ENCODE measurements at regions not wholly inside any gene's neighbourhood (a gene's known extent, or its start where the extent isn't known, plus 50 kb on each side); places are given as distances from the start of the nearest gene placed in this dataset.

DNA sequence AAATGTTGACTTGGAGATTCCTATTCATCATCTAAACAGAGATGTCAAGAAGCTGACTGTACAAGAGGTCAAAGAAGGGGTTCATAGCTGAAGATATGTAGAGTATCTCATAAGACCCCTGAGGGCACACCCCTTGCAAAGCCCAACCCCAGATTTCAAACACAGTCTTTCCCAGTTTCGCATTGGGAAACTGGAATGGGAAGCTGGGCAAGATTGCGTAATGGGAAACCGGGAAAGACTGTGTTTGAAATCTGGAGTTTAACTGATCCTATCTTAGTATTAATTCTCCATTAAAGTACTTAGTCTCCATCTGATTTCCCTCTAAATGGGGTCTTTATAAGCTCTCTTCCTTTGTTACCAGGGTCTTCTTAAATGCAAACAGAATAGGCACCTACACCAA lies 99.5 kb downstream of the FAM76B start:
- Histone ChIP-seq H3K36me3 (no peaks in the 10 kb centered on the region), H3K27me3 (ENCODE audit: low read depth) (no peaks in the 10 kb centered on the region), H3K4me3 (no peak overlapping the region), H3K9me3 (replicated peaks) (peaks cover 8% of the 10 kb centered on the region), H3K4me1 (peaks cover 8% of the 10 kb centered on the region), H3K27ac (replicated peaks) (no peak overlapping the region)
- intact Hi-C loops (cut with micrococcal nuclease) = no loop called here
- no peak for TF ChIP-seq CTCF (IDR thresholded peaks at IDR 0.05; ENCODE audit: borderline replicate concordance)
- DNase-seq = no peak

DNA sequence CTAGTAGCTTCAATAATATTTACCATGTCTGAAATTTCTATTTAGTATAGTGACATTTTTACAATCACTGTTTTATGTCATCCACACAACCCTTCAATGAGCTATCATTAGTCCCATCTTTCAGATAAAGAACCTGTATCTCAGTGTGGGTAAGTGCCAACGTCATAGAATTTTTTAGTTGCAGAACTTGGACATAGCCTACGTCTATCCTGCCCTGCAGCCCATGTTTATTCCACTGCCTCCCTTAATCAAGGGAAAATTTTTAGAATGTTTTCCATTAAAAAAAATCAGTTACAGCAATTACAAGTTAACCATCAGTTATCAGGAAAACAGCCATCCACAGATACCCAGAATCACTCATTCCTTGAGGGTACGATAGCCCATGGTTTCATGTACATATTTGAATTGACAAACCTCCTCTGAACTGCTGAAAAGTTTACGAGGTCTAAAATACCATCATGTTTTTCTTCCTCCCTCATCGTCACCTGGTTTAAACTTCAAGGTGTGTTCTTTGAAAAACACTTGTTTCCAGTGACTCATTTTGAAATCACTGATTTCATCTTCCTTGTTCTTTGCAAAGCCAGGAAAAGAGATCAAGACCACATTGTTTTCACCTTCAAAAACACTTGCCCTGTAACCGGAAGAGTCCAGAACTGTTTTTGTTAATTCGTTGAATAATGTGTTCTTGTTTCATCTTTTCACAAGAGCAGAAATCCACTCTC lies 100.9 kb downstream of the FAM76B start:
- H3K4me1 ChIP-seq = peaks cover 8% of the 10 kb centered on the region
- H3K36me3 ChIP-seq = no peaks in the 10 kb centered on the region
- H3K27ac ChIP-seq (replicated peaks) = peak overlapping the region; percentile 44
- no peak overlapping the region for H3K4me3 ChIP-seq
- intact Hi-C loops (cut with micrococcal nuclease) = no loop called here
- DNase-seq = no peak
- peaks cover 8% of the 10 kb centered on the region for H3K9me3 ChIP-seq (replicated peaks)
- TF ChIP-seq CTCF (IDR thresholded peaks at IDR 0.05; ENCODE audit: borderline replicate concordance) = no peak
- no peaks in the 10 kb centered on the region for H3K27me3 ChIP-seq (ENCODE audit: low read depth)

DNA sequence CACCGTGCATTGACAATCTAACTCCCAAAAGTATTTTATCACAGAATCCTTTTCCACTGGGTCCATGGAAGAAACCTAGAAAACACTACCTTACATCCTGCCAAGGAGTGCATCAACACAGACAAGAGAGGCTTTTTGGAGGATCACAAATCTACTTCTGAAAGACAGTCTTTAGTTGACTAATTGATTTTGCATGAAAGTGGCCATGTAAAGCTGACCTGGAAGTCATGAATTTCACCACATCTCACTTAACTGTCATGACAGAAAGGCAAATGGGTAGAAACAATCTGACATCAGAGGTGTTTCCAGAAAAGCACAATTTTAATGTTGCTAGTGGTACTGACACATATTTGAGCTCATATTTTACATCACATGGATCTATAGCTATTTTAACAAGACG lies 101.6 kb downstream of the FAM76B start:
- intact Hi-C loops (cut with micrococcal nuclease) = no loop called here
- no peak for DNase-seq
- Histone ChIP-seq H3K36me3 (no peaks in the 10 kb centered on the region), H3K27ac (replicated peaks) (peak overlapping the region; percentile 44), H3K27me3 (ENCODE audit: low read depth) (no peaks in the 10 kb centered on the region), H3K4me1 (peaks cover 11% of the 10 kb centered on the region), H3K4me3 (no peak overlapping the region), H3K9me3 (replicated peaks) (peaks cover 4% of the 10 kb centered on the region)
- TF ChIP-seq CTCF (IDR thresholded peaks at IDR 0.05; ENCODE audit: borderline replicate concordance) = no peak

DNA sequence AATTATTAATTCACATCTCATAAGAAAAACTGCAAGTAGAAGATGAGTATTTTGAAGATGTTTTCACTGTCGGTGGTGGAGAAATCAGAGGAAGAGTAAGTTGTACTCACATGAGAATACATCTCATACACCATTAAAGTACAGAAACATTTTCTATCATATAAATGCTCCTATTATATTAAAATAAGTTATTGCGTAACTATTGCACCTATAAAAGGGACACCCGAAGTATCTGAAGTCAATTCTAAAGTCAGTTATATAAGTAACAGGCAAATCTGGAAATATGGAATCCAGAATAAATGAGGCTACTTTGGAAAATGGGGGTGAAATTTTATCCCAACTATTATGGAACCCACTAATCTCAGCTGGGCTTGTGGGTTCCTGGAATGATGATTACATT lies 103.3 kb downstream of the FAM76B start:
- Histone ChIP-seq H3K27ac (replicated peaks) (no peak overlapping the region), H3K4me3 (no peak overlapping the region), H3K36me3 (no peaks in the 10 kb centered on the region), H3K27me3 (ENCODE audit: low read depth) (no peaks in the 10 kb centered on the region), H3K4me1 (peaks cover 28% of the 10 kb centered on the region), H3K9me3 (replicated peaks) (no peaks in the 10 kb centered on the region)
- intact Hi-C loops (cut with micrococcal nuclease) = no loop called here
- no peak for DNase-seq
- no peak for TF ChIP-seq CTCF (IDR thresholded peaks at IDR 0.05; ENCODE audit: borderline replicate concordance)

DNA sequence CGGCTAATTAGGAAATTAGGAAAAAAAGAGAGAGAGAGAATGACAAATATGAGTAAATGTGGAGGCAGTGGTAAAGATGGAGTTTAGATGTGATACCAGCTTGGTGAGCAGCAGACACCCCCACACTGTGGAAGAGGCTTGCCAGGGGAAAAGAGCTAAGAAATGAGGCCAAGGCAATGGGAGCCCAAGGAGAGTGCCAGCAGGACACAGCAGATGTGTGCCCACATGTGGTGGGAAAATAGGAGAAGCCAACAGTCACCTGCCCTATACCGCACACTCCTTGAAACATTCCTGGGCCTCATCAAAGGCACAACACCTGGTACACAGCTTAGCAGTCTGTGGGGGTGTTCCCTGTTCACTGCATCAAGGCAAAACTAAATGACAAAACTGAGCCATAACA lies 104.9 kb downstream of the FAM76B start:
- Histone ChIP-seq H3K4me1 (peaks cover 43% of the 10 kb centered on the region), H3K9me3 (replicated peaks) (no peaks in the 10 kb centered on the region), H3K27me3 (ENCODE audit: low read depth) (no peaks in the 10 kb centered on the region), H3K36me3 (no peaks in the 10 kb centered on the region), H3K4me3 (no peak overlapping the region), H3K27ac (replicated peaks) (no peak overlapping the region)
- DNase-seq = no peak
- intact Hi-C loops (cut with micrococcal nuclease) = no loop called here
- no peak for TF ChIP-seq CTCF (IDR thresholded peaks at IDR 0.05; ENCODE audit: borderline replicate concordance)

All from left ventricle myocardium inferior (tissue), 1 donor.